ENCODE measurements at regions not wholly inside any gene's neighbourhood (a gene's known extent, or its start where the extent isn't known, plus 50 kb on each side); places are given as distances from the start of the nearest gene placed in this dataset.

DNA sequence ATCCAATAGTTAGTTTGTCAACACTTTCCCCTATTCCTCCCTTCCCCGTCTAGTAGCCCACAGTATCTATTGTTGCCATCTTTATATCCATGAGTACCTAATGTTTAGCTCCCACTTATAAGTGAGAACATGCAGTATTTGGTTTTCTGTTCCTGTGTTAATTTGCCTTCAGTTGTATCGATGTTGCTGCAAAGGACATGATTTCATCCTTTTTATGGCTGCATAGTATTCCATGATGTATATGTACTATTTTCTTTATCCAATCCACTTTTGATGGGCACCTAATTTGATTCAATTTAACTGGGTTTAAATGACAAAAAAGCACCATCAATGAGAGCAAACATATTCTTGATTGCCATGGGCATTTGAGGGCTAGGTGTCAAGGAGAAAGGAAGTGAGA is 321.5 kb upstream of the TBX18 start:
- H3K14ac ChIP-seq (ENCODE audit: insufficient read depth, low read length), result no peak overlapping the region
- H3K27me3 ChIP-seq (ENCODE audit: insufficient read depth, low read length), result no peaks in the 10 kb centered on the region
- H3K9ac ChIP-seq (ENCODE audit: extremely low read depth, insufficient read length, low read length), result no peak overlapping the region
- H3K27ac ChIP-seq (ENCODE audit: insufficient read length, low read depth, low read length), result no peak overlapping the region
- TF ChIP-seq CTCF (conservative IDR thresholded peaks at IDR 0.05), result no peak
- H3K23me2 ChIP-seq (ENCODE audit: insufficient read length, low read depth, low read length, poor library complexity, severe bottlenecking), result no peaks in the 10 kb centered on the region
- no peak overlapping the region for H2BK12ac ChIP-seq (ENCODE audit: insufficient read length, low read depth, low read length)
- no peak overlapping the region for H2BK120ac ChIP-seq (ENCODE audit: low read depth, low read length, poor library complexity, severe bottlenecking)
- no CpG with 5 or more reads among the region's 2 CpGs for WGBS (ENCODE audit: extremely low coverage, insufficient read length, low lambda C conversion rate)
- H3K56ac ChIP-seq (ENCODE audit: insufficient read length, low read depth, low read length), result no peak overlapping the region
- no peak overlapping the region for H2BK15ac ChIP-seq (ENCODE audit: low read depth, low read length)
- H3K79me2 ChIP-seq (ENCODE audit: insufficient read depth, low read length), result no peaks in the 10 kb centered on the region
- H3K4me2 ChIP-seq (ENCODE audit: insufficient read depth, insufficient read length, low read length), result no peak overlapping the region
- H4K5ac ChIP-seq (ENCODE audit: insufficient read length, low read depth, low read length), result no peak overlapping the region
- no peak overlapping the region for H3K27ac Mint-ChIP-seq
- H3K4me1 Mint-ChIP-seq, result no peaks in the 10 kb centered on the region
- no peaks in the 10 kb centered on the region for H3K9me3 ChIP-seq (ENCODE audit: control insufficient read depth, low read depth, low read length)
- no peak overlapping the region for H4K8ac ChIP-seq (replicated peaks; ENCODE audit: insufficient read length, low read depth, low read length)
- no peaks in the 10 kb centered on the region; a peak in 1 of 7 replicates for H3K36me3 Mint-ChIP-seq (ENCODE audit: insufficient read depth in 1 of 3, low read depth in 3 of 3)
- H3T11ph ChIP-seq (ENCODE audit: low read length), result no peak overlapping the region
- H3K23ac ChIP-seq (ENCODE audit: insufficient read length, low read depth, low read length), result no peak overlapping the region
- H3K18ac ChIP-seq (ENCODE audit: insufficient read length, low read depth, low read length), result no peak overlapping the region
- no peaks in the 10 kb centered on the region for H3K9me3 Mint-ChIP-seq
- H2BK5ac ChIP-seq (ENCODE audit: insufficient read length, low read length), result no peak overlapping the region
- H2AK5ac ChIP-seq (ENCODE audit: insufficient read length, low read length), result no peak overlapping the region
- H3K4me3 Mint-ChIP-seq, result no peak overlapping the region
- no peaks in the 10 kb centered on the region for H3K79me1 ChIP-seq (ENCODE audit: insufficient read depth, low read depth, low read length, poor library complexity, severe bottlenecking)
- H3K4me1 ChIP-seq (ENCODE audit: insufficient read depth, low read length), result no peaks in the 10 kb centered on the region
- no peak overlapping the region for H2AFZ ChIP-seq (ENCODE audit: low read length)
- DNase-seq, result no peak
- no peaks in the 10 kb centered on the region for H4K20me1 ChIP-seq (ENCODE audit: control insufficient read depth, insufficient read depth, insufficient read length)
- H3K4ac ChIP-seq (ENCODE audit: low read depth, low read length), result no peak overlapping the region
- no peak overlapping the region for H4K91ac ChIP-seq (ENCODE audit: insufficient read length, low read depth, low read length)
- H2BK20ac ChIP-seq (ENCODE audit: low read depth, low read length, poor library complexity, severe bottlenecking), result no peak overlapping the region
- H3K27me3 Mint-ChIP-seq (ENCODE audit: low read depth), result no peaks in the 10 kb centered on the region

Measured in H9 (cell line).